HepG2 (cell line): ENCODE measurements at regions not wholly inside any gene's neighbourhood (a gene's known extent, or its start where the extent isn't known, plus 50 kb on each side); places are given as distances from the start of the nearest gene placed in this dataset.

Experiments
- ARNTL ChIP-seq: sonication (generic); formaldehyde crosslinking; IDR thresholded peaks from 2 replicates; pipeline ENCODE4 v1.4.0; 2020; ENCODE audit warnings: mild to moderate bottlenecking, missing genetic modification reagents
- BHLHE40 ChIP-seq: IDR thresholded peaks from 2 replicates; pipeline ENCODE4 v1.6.1; 2011; ENCODE audit warnings: low read length, improper control_type of control experiment
- EHMT2 ChIP-seq: fragments of 200-600 bp; sonication (generic); IDR thresholded peaks from 2 replicates; pipeline ENCODE4 v1.7.0; 2017; ENCODE audit warnings: antibody characterized with exemption, low read depth, low read length, borderline replicate concordance
- GATAD1 ChIP-seq: IDR thresholded peaks from 2 replicates; pipeline ENCODE4 v1.6.1; 2016; ENCODE audit warnings: missing genetic modification reagents, missing compliant biosample characterization
- GATAD2A ChIP-seq: IDR thresholded peaks from 2 replicates; pipeline ENCODE4 v1.6.1; 2016
- HMGA1 ChIP-seq: sonication (generic); formaldehyde crosslinking; conservative IDR thresholded peaks from 2 replicates; pipeline ENCODE4 v1.4.0; 2020; ENCODE audit warnings: missing genetic modification reagents
- NCOA5 ChIP-seq: sonication (generic); formaldehyde crosslinking; IDR thresholded peaks from 2 replicates; pipeline ENCODE4 v1.4.0; 2020; ENCODE audit warnings: missing genetic modification reagents
- NR1H2 ChIP-seq: sonication (generic); formaldehyde crosslinking; IDR thresholded peaks from 2 replicates; pipeline ENCODE4 v1.8.1; 2022; ENCODE audit warnings: low read depth, missing genetic modification reagents, borderline replicate concordance
- RXRB ChIP-seq: IDR thresholded peaks from 2 replicates; pipeline ENCODE4 v1.6.1; 2016; ENCODE audit warnings: borderline replicate concordance, missing genetic modification reagents, missing compliant biosample characterization
- SMYD3 ChIP-seq: sonication (generic); formaldehyde crosslinking; IDR thresholded peaks from 2 replicates; pipeline ENCODE4 v1.8.1; 2023; ENCODE audit warnings: mild to moderate bottlenecking, missing genetic modification reagents
- SOX5 ChIP-seq: IDR thresholded peaks from 2 replicates; pipeline ENCODE4 v1.6.1; 2016; ENCODE audit warnings: borderline replicate concordance
- TBL1XR1 ChIP-seq: fragments of 150-350 bp; IDR thresholded peaks from 2 replicates; pipeline ENCODE4 v1.6.1; 2014; ENCODE audit warnings: borderline replicate concordance, low read length; ENCODE audit not compliant: partially characterized antibody
- ZNF276 ChIP-seq: sonication (generic); formaldehyde crosslinking; IDR thresholded peaks from 2 replicates; pipeline ENCODE4 v1.4.0; 2020; ENCODE audit warnings: mild to moderate bottlenecking, low read depth, missing genetic modification reagents
- ZNF292 ChIP-seq: sonication (generic); formaldehyde crosslinking; IDR thresholded peaks from 2 replicates; pipeline ENCODE4 v1.8.1; 2022; ENCODE audit warnings: mild to moderate bottlenecking, low read depth, missing genetic modification reagents, borderline replicate concordance
- ZNF441 ChIP-seq: sonication (generic); formaldehyde crosslinking; IDR thresholded peaks from 2 replicates; pipeline ENCODE4 v1.7.0; 2021; ENCODE audit warnings: missing genetic modification reagents, borderline replicate concordance
- ZNF530 ChIP-seq: sonication (generic); formaldehyde crosslinking; IDR thresholded peaks from 2 replicates; pipeline ENCODE4 v1.5.0; 2020; ENCODE audit warnings: low read depth, mild to moderate bottlenecking, missing genetic modification reagents
- ZNF556 ChIP-seq: sonication (generic); formaldehyde crosslinking; IDR thresholded peaks from 2 replicates; pipeline ENCODE4 v1.4.0; 2020; ENCODE audit warnings: mild to moderate bottlenecking, missing genetic modification reagents, borderline replicate concordance
- ZNF609 ChIP-seq: sonication (generic); formaldehyde crosslinking; IDR thresholded peaks from 2 replicates; pipeline ENCODE4 v1.4.0; 2020; ENCODE audit warnings: mild to moderate bottlenecking, missing genetic modification reagents, borderline replicate concordance
- ZNF704 ChIP-seq: sonication (generic); formaldehyde crosslinking; IDR thresholded peaks from 2 replicates; pipeline ENCODE4 v1.8.1; 2023; ENCODE audit warnings: mild to moderate bottlenecking, inconsistent platforms, moderate library complexity, missing genetic modification reagents, borderline replicate concordance
- TF ChIP-seq, protein P1 (sequence below): sonication (generic); formaldehyde crosslinking; IDR thresholded peaks from 2 replicates; pipeline ENCODE4 v1.5.0; 2020; ENCODE audit warnings: missing genetic modification reagents
- TF ChIP-seq, protein P2 (sequence below): sonication (generic); formaldehyde crosslinking; IDR thresholded peaks from 2 replicates; pipeline ENCODE4 v1.4.0; 2020; ENCODE audit warnings: mild to moderate bottlenecking, missing genetic modification reagents, borderline replicate concordance

DNA sequence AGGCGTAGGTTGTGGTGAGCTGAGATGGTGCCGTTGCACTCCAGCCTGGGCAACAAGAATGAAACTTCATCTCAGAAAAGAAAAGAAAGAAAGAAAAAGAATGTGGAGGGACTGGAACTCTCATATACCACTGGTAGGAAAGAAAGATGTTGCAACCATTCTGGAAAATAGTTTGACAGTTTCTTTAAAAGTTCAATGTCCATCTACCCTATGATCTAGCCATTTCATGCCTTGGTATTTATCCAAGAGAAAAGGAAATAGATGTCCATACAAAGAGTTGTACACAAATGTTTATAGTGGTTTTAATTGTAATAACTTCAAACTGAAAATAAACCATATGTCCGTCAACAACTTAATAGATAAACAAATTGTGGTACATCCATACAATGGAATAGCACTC lies 190.1 kb upstream of the ZNF217 start (continued):
- TF ChIP-seq ZNF609 (CRISPR knock-in tag) (no peak), SOX5 (CRISPR knock-in tag) (peak; percentile 23; the same call in 1 of the 2 replicates), EHMT2 (no peak; the same call in 1 of the 2 replicates), GATAD2A (CRISPR knock-in tag) (peak; percentile 52; the same call in 1 of the 2 replicates), ZNF530 (CRISPR knock-in tag) (no peak), HMGA1 (CRISPR knock-in tag) (no peak), ZNF704 (CRISPR knock-in tag) (no peak), ZNF292 (CRISPR knock-in tag) (no peak), ZNF441 (CRISPR knock-in tag) (no peak), BHLHE40 (no peak), NCOA5 (CRISPR knock-in tag) (no peak), GATAD1 (CRISPR knock-in tag) (no peak), ARNTL (no peak), ZNF276 (no peak), RXRB (peak; percentile 31; the same call in 1 of the 2 replicates), NR1H2 (no peak), ZNF556 (CRISPR knock-in tag) (no peak), SMYD3 (CRISPR knock-in tag) (0 out of 2 replicates have a peak, but pooled peaks have one; percentile 17), TBL1XR1 (no peak)
- TF ChIP-seq, protein P1, sequence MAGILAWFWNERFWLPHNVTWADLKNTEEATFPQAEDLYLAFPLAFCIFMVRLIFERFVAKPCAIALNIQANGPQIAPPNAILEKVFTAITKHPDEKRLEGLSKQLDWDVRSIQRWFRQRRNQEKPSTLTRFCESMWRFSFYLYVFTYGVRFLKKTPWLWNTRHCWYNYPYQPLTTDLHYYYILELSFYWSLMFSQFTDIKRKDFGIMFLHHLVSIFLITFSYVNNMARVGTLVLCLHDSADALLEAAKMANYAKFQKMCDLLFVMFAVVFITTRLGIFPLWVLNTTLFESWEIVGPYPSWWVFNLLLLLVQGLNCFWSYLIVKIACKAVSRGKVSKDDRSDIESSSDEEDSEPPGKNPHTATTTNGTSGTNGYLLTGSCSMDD, result no peak
- TF ChIP-seq, protein P2, sequence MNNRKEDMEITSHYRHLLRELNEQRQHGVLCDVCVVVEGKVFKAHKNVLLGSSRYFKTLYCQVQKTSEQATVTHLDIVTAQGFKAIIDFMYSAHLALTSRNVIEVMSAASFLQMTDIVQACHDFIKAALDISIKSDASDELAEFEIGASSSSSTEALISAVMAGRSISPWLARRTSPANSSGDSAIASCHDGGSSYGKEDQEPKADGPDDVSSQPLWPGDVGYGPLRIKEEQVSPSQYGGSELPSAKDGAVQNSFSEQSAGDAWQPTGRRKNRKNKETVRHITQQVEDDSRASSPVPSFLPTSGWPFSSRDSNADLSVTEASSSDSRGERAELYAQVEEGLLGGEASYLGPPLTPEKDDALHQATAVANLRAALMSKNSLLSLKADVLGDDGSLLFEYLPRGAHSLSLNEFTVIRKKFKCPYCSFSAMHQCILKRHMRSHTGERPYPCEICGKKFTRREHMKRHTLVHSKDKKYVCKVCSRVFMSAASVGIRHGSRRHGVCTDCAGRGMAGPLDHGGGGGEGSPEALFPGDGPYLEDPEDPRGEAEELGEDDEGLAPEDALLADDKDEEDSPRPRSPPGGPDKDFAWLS (CRISPR knock-in tag), result no peak
- TF ChIP-seq, all 625 proteins: peak for 23
